HCT116 (cell line): ENCODE measurements at regions not wholly inside any gene's neighbourhood (a gene's known extent, or its start where the extent isn't known, plus 50 kb on each side); places are given as distances from the start of the nearest gene placed in this dataset.

Experiments
- ATAC-seq: fragments of 200-7000 bp; cut with Tn5 transposase; 2 replicates; pipeline ENCODE4 v1.9.1; 2020; ENCODE audit warnings: mild to moderate bottlenecking, moderate library complexity
- BruUV-seq: library from RNA; stranded (reverse); fragments of 400-500 nt; replicated peaks from 2 replicates; lab custom pipeline; 2021; lab: Mats Ljungman, UMichigan
- CTCF ChIA-PET: fragments of 300-600 bp; sonication (Branson Sonifier 250); formaldehyde crosslinking; loops from one replicate; lab custom pipeline; 2021; ENCODE audit warnings: antibody characterized with exemption; lab: Charles Lee
- POLR2A ChIA-PET: fragments of 300-600, 350-600 bp; sonication (Branson Sonifier 250); formaldehyde crosslinking; loops from one replicate; lab custom pipeline; 2021; ENCODE audit warnings: antibody characterized with exemption; lab: Charles Lee
- RAD21 ChIA-PET, 2 experiments: fragments of 300-600 bp; sonication (Branson Sonifier 250); formaldehyde crosslinking; loops; one replicate each; lab custom pipeline; 2023; ENCODE audit warnings: low total read pairs in 2 of 2; ENCODE audit not compliant: uncharacterized antibody in 2 of 2, unreplicated experiment in 2 of 2, low non-redundant PET in 1 of 2; lab: Charles Lee
- DNase-seq: peaks from one replicate; pipeline ENCODE4 v3.0.0-alpha.2; 2010; ENCODE audit warnings: low read depth, low spot score
- H2AFZ ChIP-seq: fragments of 200-600 bp; shearing (Covaris generic), sonication (generic); 2 replicates; pipeline ENCODE4 v1.6.1; 2017; ENCODE audit warnings: low read depth, mixed run types, mixed read lengths, antibody characterized with exemption, low read length; ENCODE audit not compliant: poor library complexity, severe bottlenecking
- H3K27ac ChIP-seq: 2 replicates; pipeline ENCODE4 v1.5.1; 2012; ENCODE audit warnings: low read depth, low read length
- H3K27me3 ChIP-seq: fragments of 200-600 bp; sonication (generic); 2 replicates; pipeline ENCODE4 v1.6.1; 2016; ENCODE audit warnings: mixed run types, low read length, mixed read lengths; ENCODE audit not compliant: insufficient read depth
- H3K36me3 ChIP-seq, 2 experiments: fragments of 200-500 bp in 1 of 2; fragments of 200-600 bp in 1 of 2; sonication (Bioruptor generic) in 1 of 2; sonication (generic) in 1 of 2; 2 replicates each; pipeline versions ENCODE4 v1.5.1 to v1.6.1; 2014 to 2016; ENCODE audit warnings: low read length in 2 of 2, inconsistent platforms in 1 of 2, mixed read lengths in 1 of 2, mixed run types in 1 of 2; ENCODE audit not compliant: insufficient read depth in 2 of 2, control insufficient read depth in 1 of 2
- H3K4me1 ChIP-seq, 2 experiments: fragments of 200-600 bp in 1 of 2; sonication (generic) in 1 of 2; 2 replicates each; pipeline versions ENCODE4 v1.5.1 to v1.6.1; 2012 to 2017; ENCODE audit warnings: low read length in 2 of 2, inconsistent platforms in 1 of 2, mild to moderate bottlenecking in 1 of 2, mixed read lengths in 1 of 2, mixed run types in 1 of 2, moderate library complexity in 1 of 2; ENCODE audit not compliant: insufficient read depth in 2 of 2, control insufficient read depth in 1 of 2
- H3K4me2 ChIP-seq: fragments of 200-600 bp; sonication (generic); 2 replicates; pipeline ENCODE4 v1.6.1; 2017; ENCODE audit warnings: mixed run types, low read length, mixed read lengths
- H3K4me3 ChIP-seq, 2 experiments: fragments of 200-600 bp in 1 of 2; sonication (generic) in 1 of 2; replicated peaks in 1 of 2; 2 replicates each; pipeline ENCODE4 v1.5.1; 2011 to 2016; ENCODE audit warnings: low read length in 2 of 2, control low read depth in 1 of 2, low read depth in 1 of 2, mild to moderate bottlenecking in 1 of 2, mixed read lengths in 1 of 2, mixed run types in 1 of 2
- H3K79me2 ChIP-seq: fragments of 200-600 bp; sonication (generic); 2 replicates; pipeline ENCODE4 v1.6.1; 2017; ENCODE audit warnings: mild to moderate bottlenecking, mixed run types, low read length, moderate library complexity, mixed read lengths; ENCODE audit not compliant: insufficient read depth
- H3K9ac ChIP-seq: fragments of 200-600 bp; sonication (generic); 2 replicates; pipeline ENCODE4 v1.6.1; 2016; ENCODE audit warnings: low read length, mixed read lengths
- H3K9me2 ChIP-seq: fragments of 200-600 bp; sonication (generic), shearing (Covaris generic); 2 replicates; pipeline ENCODE4 v1.6.1; 2017; ENCODE audit warnings: mixed run types, mild to moderate bottlenecking, moderate library complexity; ENCODE audit not compliant: insufficient read depth
- H3K9me3 ChIP-seq, 2 experiments: fragments of 200-500 bp in 1 of 2; fragments of 200-600 bp in 1 of 2; sonication (Bioruptor generic) in 1 of 2; sonication (generic) in 1 of 2; 2 replicates each; pipeline ENCODE4 v1.6.1; 2014 to 2017; ENCODE audit warnings: low read length in 2 of 2, mixed read lengths in 2 of 2, inconsistent platforms in 1 of 2, low read depth in 1 of 2, mild to moderate bottlenecking in 1 of 2, mixed run types in 1 of 2, moderate library complexity in 1 of 2; ENCODE audit not compliant: control insufficient read depth in 1 of 2, insufficient read depth in 1 of 2
- H4K20me1 ChIP-seq: fragments of 200-600 bp; sonication (generic), shearing (Covaris generic); 2 replicates; pipeline ENCODE4 v1.6.1; 2017; ENCODE audit warnings: mixed run types, mild to moderate bottlenecking, moderate library complexity; ENCODE audit not compliant: insufficient read depth
- CBX3 ChIP-seq: IDR thresholded peaks from 2 replicates; pipeline ENCODE4 v1.6.1; 2012; ENCODE audit warnings: low read depth
- CEBPB ChIP-seq: IDR thresholded peaks from 2 replicates; pipeline ENCODE4 v1.6.1; 2012; ENCODE audit warnings: low read depth
- CTCF ChIP-seq, 3 experiments: fragments of 200-600 bp in 1 of 3; sonication (generic) in 1 of 3; IDR thresholded peaks in 2 of 3; conservative IDR thresholded peaks in 1 of 3; 2 replicates each; pipeline ENCODE4 v1.5.1; 2012 to 2017; ENCODE audit warnings: low read depth in 2 of 3, low read length in 2 of 3, antibody characterized with exemption in 1 of 3, borderline replicate concordance in 1 of 3, control low read depth in 1 of 3, mild to moderate bottlenecking in 1 of 3, mixed read lengths in 1 of 3, mixed run types in 1 of 3, moderate library complexity in 1 of 3; ENCODE audit not compliant: insufficient read depth in 1 of 3
- EGR1 ChIP-seq: IDR thresholded peaks from 2 replicates; pipeline ENCODE4 v1.6.1; 2012; ENCODE audit warnings: low read depth
- EZH2 ChIP-seq: fragments of 200-600 bp; sonication (generic); IDR thresholded peaks from 2 replicates; pipeline ENCODE4 v1.6.1; 2017; ENCODE audit warnings: antibody characterized with exemption, mixed run types
- EZH2phosphoT487 ChIP-seq: fragments of 200-600 bp; IDR thresholded peaks from 2 replicates; pipeline ENCODE4 v1.6.1; 2018; ENCODE audit warnings: antibody characterized with exemption, borderline replicate concordance
- FOSL1 ChIP-seq: IDR thresholded peaks from 2 replicates; pipeline ENCODE4 v1.6.1; 2012; ENCODE audit warnings: low read depth
- MAX ChIP-seq: IDR thresholded peaks from 2 replicates; pipeline ENCODE4 v1.6.1; 2012
- POLR2A ChIP-seq: IDR thresholded peaks from 2 replicates; pipeline ENCODE4 v1.7.0; 2011; ENCODE audit warnings: borderline replicate concordance; ENCODE audit not compliant: insufficient read depth, insufficient read length; ENCODE audit errors: extremely low read depth
- POLR2AphosphoS5 ChIP-seq: IDR thresholded peaks from 2 replicates; pipeline ENCODE4 v1.6.1; 2011; ENCODE audit warnings: mild to moderate bottlenecking, low read depth, low read length, moderate library complexity
- REST ChIP-seq: IDR thresholded peaks from 2 replicates; pipeline ENCODE4 v1.6.1; 2012; ENCODE audit warnings: low read depth
- SIN3A ChIP-seq: IDR thresholded peaks from 2 replicates; pipeline ENCODE4 v1.6.1; 2012; ENCODE audit warnings: low read depth
- SRF ChIP-seq: IDR thresholded peaks from 2 replicates; pipeline ENCODE4 v1.6.1; 2012; ENCODE audit warnings: low read depth
- TCF7L2 ChIP-seq: IDR thresholded peaks from 2 replicates; pipeline ENCODE4 v1.7.0; 2011; ENCODE audit warnings: borderline replicate concordance, inconsistent platforms; ENCODE audit not compliant: insufficient read depth, insufficient read length; ENCODE audit errors: extremely low read depth
- YY1 ChIP-seq: IDR thresholded peaks from 2 replicates; pipeline ENCODE4 v1.6.1; 2011; ENCODE audit warnings: low read length, low read depth, moderate library complexity, mild to moderate bottlenecking; ENCODE audit not compliant: insufficient replicate concordance; ENCODE audit errors: extremely low read depth
- ZBTB33 ChIP-seq: IDR thresholded peaks from 2 replicates; pipeline ENCODE4 v1.6.1; 2011; ENCODE audit warnings: mild to moderate bottlenecking, low read length, moderate library complexity; ENCODE audit not compliant: insufficient replicate concordance; ENCODE audit errors: extremely low read depth
- ZFX ChIP-seq: fragments of 450-650 bp; IDR thresholded peaks from 2 replicates; pipeline ENCODE4 v1.6.1; 2017
- ZNF274 ChIP-seq: fragments of 200-500 bp; sonication (Bioruptor generic); IDR thresholded peaks from 2 replicates; pipeline ENCODE4 v1.6.1; 2014; ENCODE audit warnings: mild to moderate bottlenecking, low read depth, low read length, inconsistent platforms
- intact Hi-C: fragments of 100-400 bp; cut with micrococcal nuclease; formaldehyde crosslinking; loops from 2 replicates; pipeline ENCODE4 v1.10.0; 2022

- Histone ChIP-seq H2AFZ (no peak overlapping the region), H3K27me3 (no peaks in the 10 kb centered on the region), H3K4me2 (no peak overlapping the region), H3K9me3 (no peaks in the 10 kb centered on the region), H3K9ac (no peak overlapping the region), H3K79me2 (no peaks in the 10 kb centered on the region), H3K27ac (no peak overlapping the region), H3K9me2 (no peaks in the 10 kb centered on the region), H3K36me3 (no peaks in the 10 kb centered on the region), H3K4me1 (no peaks in the 10 kb centered on the region), H3K4me3 (no peak overlapping the region), H4K20me1 (no peaks in the 10 kb centered on the region)
- ATAC-seq (no peak), DNase-seq (no peak)
- TF ChIP-seq CEBPB (no peak), SIN3A (no peak), REST (no peak), MAX (no peak), POLR2AphosphoS5 (no peak), CTCF (IDR thresholded peaks at IDR 0.05 in 2 of 3, conservative IDR thresholded peaks at IDR 0.05 in 1 of 3; ENCODE audit: borderline replicate concordance in 1 of 3, insufficient read depth in 1 of 3, low read depth in 2 of 3, low read length in 2 of 3) (no peak), ZNF274 (no peak), FOSL1 (no peak), ZBTB33 (no peak), CBX3 (no peak), YY1 (no peak), ZFX (no peak), POLR2A (no peak), EGR1 (no peak), EZH2 (no peak), SRF (no peak), TCF7L2 (no peak), EZH2phosphoT487 (no peak)
- RAD21 ChIA-PET: no interaction called here
- intact Hi-C loops: no loop called here
- BruUV-seq: no TSS peak
- CTCF ChIA-PET: no interaction called here
- POLR2A ChIA-PET: no interaction called here
Observed at GRCh38 chr2:74767618-74768017, 66.3 kb upstream of the HK2 start.
